Sigmoid colon (tissue), 6 donors: ENCODE measurements at regions not wholly inside any gene's neighbourhood (a gene's known extent, or its start where the extent isn't known, plus 50 kb on each side); places are given as distances from the start of the nearest gene placed in this dataset.

Source experiments
- DNase-seq: peaks from one replicate; pipeline ENCODE4 v3.0.0-alpha.2; 2019
- H3K27ac ChIP-seq, 4 donors: fragments of 200-600 bp; sonication (generic); one replicate each; pipeline ENCODE4 v1.5.1; 2016 to 2019; ENCODE audit warnings: mild to moderate bottlenecking in 1 of 4
- H3K27me3 ChIP-seq, 3 donors: fragments of 200-600 bp; sonication (generic); one replicate each; pipeline ENCODE4 v1.5.1; 2019; ENCODE audit warnings: mild to moderate bottlenecking in 1 of 3
- H3K36me3 ChIP-seq, 4 donors: fragments of 200-600 bp; sonication (generic); one replicate each; pipeline ENCODE4 v1.5.1; 2016 to 2019
- H3K4me1 ChIP-seq, 4 donors: fragments of 200-600 bp; sonication (generic); one replicate each; pipeline ENCODE4 v1.5.1; 2017 to 2019
- H3K4me3 ChIP-seq, 4 donors: fragments of 200-600 bp; sonication (generic); one replicate each; pipeline ENCODE4 v1.5.1; 2017 to 2019; ENCODE audit warnings: mild to moderate bottlenecking in 2 of 4, moderate library complexity in 1 of 4
- H3K9me3 ChIP-seq, 4 donors: fragments of 200-600 bp in 3 of 4; sonication (generic) in 3 of 4; one replicate each; pipeline versions ENCODE4 v1.5.1 to v1.6.1; 2013 to 2019
- CTCF ChIP-seq, 4 experiments: fragments of 450-650 bp in 3 of 4; fragments of 200-600 bp in 1 of 4; IDR thresholded peaks; one replicate each; pipeline ENCODE4 v1.5.1; 2016 to 2019; ENCODE audit warnings: antibody characterized with exemption in 4 of 4, mild to moderate bottlenecking in 3 of 4, moderate library complexity in 2 of 4
- EP300 ChIP-seq, 4 donors: sonication (generic); formaldehyde crosslinking; IDR thresholded peaks; one replicate each; pipeline ENCODE4 v1.6.1; 2017; ENCODE audit warnings: antibody characterized with exemption in 4 of 4
- POLR2A ChIP-seq, 2 donors: fragments of 450-650 bp; IDR thresholded peaks; one replicate each; pipeline ENCODE4 v1.6.1; 2016; ENCODE audit warnings: antibody characterized with exemption in 2 of 2, mild to moderate bottlenecking in 2 of 2, moderate library complexity in 2 of 2
- POLR2AphosphoS5 ChIP-seq, 4 donors: sonication (generic); formaldehyde crosslinking; IDR thresholded peaks; one replicate each; pipeline ENCODE4 v1.6.1; 2017; ENCODE audit warnings: antibody characterized with exemption in 4 of 4
- WGBS, 2 donors: extraction: QIAGEN DNeasy Blood & Tissue Kit; methylation state at CpG; one replicate each; pipeline ENCODE4 v1.1.7; 2013; 5-methylcytosine and 5-hydroxymethylcytosine counted together
- intact Hi-C: fragments of 100-400 bp; cut with DNase I; formaldehyde crosslinking; loops from one replicate; pipeline ENCODE4 v1.15.1; 2023
- donor health status: healthy with polysubstance abuse.
- donor health status: healthy.

GRCh38 chr5:18455521-18455920, 821.3 kb downstream of the TAF11L14 start:
- H3K27ac ChIP-seq, result no peak overlapping the region
- intact Hi-C loops, result no loop called here
- no peak overlapping the region for H3K4me3 ChIP-seq
- H3K9me3 ChIP-seq, result no peaks in the 10 kb centered on the region
- no peaks in the 10 kb centered on the region for H3K36me3 ChIP-seq
- H3K27me3 ChIP-seq, result no peaks in the 10 kb centered on the region
- no peaks in the 10 kb centered on the region for H3K4me1 ChIP-seq
- DNase-seq, result no peak
- TF ChIP-seq EP300 (IDR thresholded peaks at IDR 0.05), result no peak
- no peak for TF ChIP-seq POLR2A (IDR thresholded peaks at IDR 0.05)
- no peak for TF ChIP-seq CTCF (IDR thresholded peaks at IDR 0.05)
- no peak for TF ChIP-seq POLR2AphosphoS5 (IDR thresholded peaks at IDR 0.05)
- 6 to 61% methylated on average over 2 of the region's 2 CpGs for WGBS, 2 donors

GRCh38 chr5:18457255-18457654, 823.0 kb downstream of the TAF11L14 start:
- Histone ChIP-seq H3K27ac (no peak overlapping the region), H3K27me3 (no peaks in the 10 kb centered on the region), H3K36me3 (no peaks in the 10 kb centered on the region), H3K9me3 (no peaks in the 10 kb centered on the region), H3K4me1 (no peaks in the 10 kb centered on the region), H3K4me3 (no peak overlapping the region)
- TF ChIP-seq CTCF (IDR thresholded peaks at IDR 0.05) (no peak), POLR2AphosphoS5 (IDR thresholded peaks at IDR 0.05) (no peak), POLR2A (IDR thresholded peaks at IDR 0.05) (no peak), EP300 (IDR thresholded peaks at IDR 0.05) (no peak)
- no peak for DNase-seq
- intact Hi-C loops, result no loop called here
- WGBS, 2 donors, result 92 to 95% methylated on average over 5 of the region's 5 CpGs

GRCh38 chr5:18461766-18462165, 827.5 kb downstream of the TAF11L14 start:
- Histone ChIP-seq H3K4me3 (no peak overlapping the region), H3K4me1 (no peaks in the 10 kb centered on the region), H3K27me3 (no peaks in the 10 kb centered on the region), H3K27ac (no peak overlapping the region), H3K9me3 (no peaks in the 10 kb centered on the region), H3K36me3 (no peaks in the 10 kb centered on the region)
- DNase-seq, result no peak
- TF ChIP-seq CTCF (IDR thresholded peaks at IDR 0.05) (no peak), EP300 (IDR thresholded peaks at IDR 0.05) (no peak), POLR2A (IDR thresholded peaks at IDR 0.05) (no peak), POLR2AphosphoS5 (IDR thresholded peaks at IDR 0.05) (no peak)
- intact Hi-C loops, result loop anchor here (10.0 kb wide), 1 partner anchor 233 kb away; no protein-coding TSS in a partner anchor
- WGBS, 2 donors, result 67 to 72% methylated on average over 1 of the region's 1 CpG

- DNase-seq, result no peak
- intact Hi-C loops, result loop anchor here (10.0 kb wide), 1 partner anchor 229 kb away; no protein-coding TSS in a partner anchor
Observed at GRCh38 chr5:18465833-18466681, 831.8 kb downstream of the TAF11L14 start.

More at GRCh38 chr5:18465833-18466681, 831.8 kb downstream of the TAF11L14 start:
- no peaks in the 10 kb centered on the region for H3K36me3 ChIP-seq
- 62 to 65% methylated on average over 11 of the region's 11 CpGs for WGBS, 2 donors
- no peak overlapping the region for H3K27ac ChIP-seq
- H3K4me1 ChIP-seq, result no peaks in the 10 kb centered on the region
- no peaks in the 10 kb centered on the region for H3K27me3 ChIP-seq
- TF ChIP-seq CTCF (IDR thresholded peaks at IDR 0.05), result peak in 2 of 4 experiments; percentile 25 to 55
- TF ChIP-seq POLR2A (IDR thresholded peaks at IDR 0.05), result no peak
- no peak overlapping the region for H3K4me3 ChIP-seq
- H3K9me3 ChIP-seq, result no peaks in the 10 kb centered on the region
